Vagina (tissue), 2 donors: ENCODE measurements at regions not wholly inside any gene's neighbourhood (a gene's known extent, or its start where the extent isn't known, plus 50 kb on each side); places are given as distances from the start of the nearest gene placed in this dataset.

Source experiments
- POLR2AphosphoS5 ChIP-seq, 2 donors: sonication (generic); formaldehyde crosslinking; IDR thresholded peaks; one replicate each; pipeline ENCODE4 v1.9.0; 2017; ENCODE audit warnings: antibody characterized with exemption in 2 of 2, mild to moderate bottlenecking in 2 of 2, low read depth in 1 of 2; ENCODE audit not compliant: insufficient read depth in 1 of 2
- TF ChIP-seq, protein P1 (sequence below), 3 experiments: fragments of 450-650 bp in 2 of 3; fragments of 200-600 bp in 1 of 3; sonication (generic) in 1 of 3; IDR thresholded peaks; one replicate each; pipeline ENCODE4 v1.5.1; 2017 to 2019; ENCODE audit warnings: antibody characterized with exemption in 3 of 3, mild to moderate bottlenecking in 2 of 3, moderate library complexity in 2 of 3

DNA sequence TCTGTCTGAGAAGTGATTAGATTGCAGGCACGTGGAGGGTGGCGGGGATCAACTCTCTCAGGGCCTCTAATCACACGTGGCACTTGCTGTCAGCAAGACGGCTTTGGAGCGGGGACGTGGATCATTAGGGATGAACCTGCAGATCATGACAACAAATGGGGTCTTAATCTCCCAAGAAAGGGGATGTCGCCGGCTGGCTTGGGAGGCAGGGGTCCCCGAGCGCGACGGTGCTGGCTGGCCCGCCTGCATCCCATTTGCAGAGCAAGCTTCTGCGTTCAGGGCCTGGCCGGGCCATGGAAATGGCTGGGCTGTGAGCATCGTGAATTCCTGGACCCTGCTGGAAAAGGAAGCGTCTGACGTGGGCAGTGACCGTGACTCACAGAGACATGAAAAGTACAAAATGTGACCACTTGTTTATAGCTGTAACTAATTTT, 85.1 kb upstream of the SHOX start:
- peak in 1 of 2 donors; percentile 14 for TF ChIP-seq POLR2AphosphoS5 (IDR thresholded peaks at IDR 0.05; ENCODE audit: insufficient read depth in 1 of 2, low read depth in 1 of 2)
- TF ChIP-seq, protein P1, sequence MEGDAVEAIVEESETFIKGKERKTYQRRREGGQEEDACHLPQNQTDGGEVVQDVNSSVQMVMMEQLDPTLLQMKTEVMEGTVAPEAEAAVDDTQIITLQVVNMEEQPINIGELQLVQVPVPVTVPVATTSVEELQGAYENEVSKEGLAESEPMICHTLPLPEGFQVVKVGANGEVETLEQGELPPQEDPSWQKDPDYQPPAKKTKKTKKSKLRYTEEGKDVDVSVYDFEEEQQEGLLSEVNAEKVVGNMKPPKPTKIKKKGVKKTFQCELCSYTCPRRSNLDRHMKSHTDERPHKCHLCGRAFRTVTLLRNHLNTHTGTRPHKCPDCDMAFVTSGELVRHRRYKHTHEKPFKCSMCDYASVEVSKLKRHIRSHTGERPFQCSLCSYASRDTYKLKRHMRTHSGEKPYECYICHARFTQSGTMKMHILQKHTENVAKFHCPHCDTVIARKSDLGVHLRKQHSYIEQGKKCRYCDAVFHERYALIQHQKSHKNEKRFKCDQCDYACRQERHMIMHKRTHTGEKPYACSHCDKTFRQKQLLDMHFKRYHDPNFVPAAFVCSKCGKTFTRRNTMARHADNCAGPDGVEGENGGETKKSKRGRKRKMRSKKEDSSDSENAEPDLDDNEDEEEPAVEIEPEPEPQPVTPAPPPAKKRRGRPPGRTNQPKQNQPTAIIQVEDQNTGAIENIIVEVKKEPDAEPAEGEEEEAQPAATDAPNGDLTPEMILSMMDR (IDR thresholded peaks at IDR 0.05): no peak
